Spinal cord (tissue), 9 donors: ENCODE measurements at regions not wholly inside any gene's neighbourhood (a gene's known extent, or its start where the extent isn't known, plus 50 kb on each side); places are given as distances from the start of the nearest gene placed in this dataset.
"Not testable (repeated sequence)": the region's sequence is repeated elsewhere in the genome, so short reads cannot be mapped to it uniquely, and the experiment has no call there.

Experiments
- DNase-seq, 6 donors: peaks; one replicate each; pipeline versions ENCODE4 v3.0.0 to v3.0.0-alpha.2; 2013 to 2015; ENCODE audit warnings: low spot score in 6 of 6, low read depth in 4 of 6
- H3K27ac ChIP-seq: one replicate; pipeline ENCODE4 v1.5.1; 2013; ENCODE audit warnings: low read depth, low read length, control low read depth
- H3K27me3 ChIP-seq: one replicate; pipeline ENCODE4 v1.6.1; 2013; ENCODE audit warnings: low read length; ENCODE audit not compliant: control insufficient read depth, insufficient read depth
- H3K36me3 ChIP-seq: one replicate; pipeline ENCODE4 v1.6.1; 2013; ENCODE audit warnings: low read length; ENCODE audit not compliant: control insufficient read depth, insufficient read depth
- H3K4me1 ChIP-seq: one replicate; pipeline ENCODE4 v1.6.1; 2013; ENCODE audit warnings: low read length; ENCODE audit not compliant: control insufficient read depth, insufficient read depth
- H3K4me3 ChIP-seq: one replicate; pipeline ENCODE4 v1.5.1; 2013; ENCODE audit warnings: low read depth, low read length, control low read depth
- H3K9me3 ChIP-seq: one replicate; pipeline ENCODE4 v1.6.1; 2013; ENCODE audit warnings: low read length; ENCODE audit not compliant: control insufficient read depth, insufficient read depth
- WGBS: methylation state at CpG from one replicate; pipeline ENCODE4 v1.1.5; 2013; ENCODE audit warnings: missing lambda C conversion rate; ENCODE audit not compliant: insufficient coverage; 5-methylcytosine and 5-hydroxymethylcytosine counted together
- donor health status: healthy.

DNA sequence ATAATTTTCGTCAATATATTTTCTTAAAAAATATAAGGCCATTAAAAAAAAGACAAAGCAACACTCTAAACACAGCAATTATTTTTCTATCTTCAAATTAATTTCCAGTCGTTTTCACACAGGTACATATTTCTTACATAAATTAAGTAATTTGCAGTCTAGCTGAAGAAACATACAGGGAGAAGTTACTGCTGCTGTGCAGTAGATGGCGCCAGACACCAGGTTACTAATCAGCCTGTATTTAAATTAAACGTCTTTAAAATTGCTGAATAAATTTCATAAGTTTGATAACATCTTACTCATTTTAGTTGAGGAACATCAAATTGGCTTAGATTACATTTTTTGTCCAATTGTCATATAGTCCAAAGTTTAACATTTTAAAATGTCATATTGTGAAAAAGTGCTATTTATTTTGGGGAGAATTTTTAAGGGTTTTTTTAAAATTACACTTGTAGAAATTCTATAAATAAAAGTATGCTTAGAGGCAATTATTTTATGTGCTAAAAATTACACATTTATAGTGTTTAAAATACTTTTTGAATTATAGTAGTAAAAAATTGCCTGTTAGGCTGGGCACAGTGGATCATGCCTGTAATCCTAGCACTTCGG, 88.4 kb downstream of the PMAIP1 start:
- Histone ChIP-seq H3K36me3 (no peaks in the 10 kb centered on the region), H3K4me3 (no peak overlapping the region), H3K9me3 (no peaks in the 10 kb centered on the region), H3K4me1 (no peaks in the 10 kb centered on the region), H3K27ac (no peak overlapping the region), H3K27me3 (no peaks in the 10 kb centered on the region)
- WGBS: no CpG with 5 or more reads among the region's 5 CpGs
- DNase-seq: peak in 5 of 6 donors; percentile 20 to 91 (median 54)

DNA sequence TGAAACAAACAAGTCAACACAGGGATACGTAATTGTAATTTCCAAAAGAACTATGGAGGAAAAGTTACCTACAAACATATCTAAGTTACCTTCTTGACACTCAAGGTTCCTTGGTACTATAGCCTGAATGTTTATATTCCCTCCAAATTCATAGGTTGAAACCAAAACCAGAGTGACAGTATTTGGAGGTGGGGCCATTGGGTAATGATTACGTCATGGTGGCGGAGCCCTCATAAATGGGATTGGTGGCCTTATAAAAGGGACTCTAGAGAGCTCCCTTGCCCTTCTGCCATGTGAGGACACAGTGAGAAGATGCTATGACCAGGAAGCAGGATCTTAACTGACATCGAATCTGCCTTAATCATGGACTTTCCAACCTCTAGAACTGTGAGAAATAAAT, 87.3 kb downstream of the PMAIP1 start:
- Histone ChIP-seq H3K27ac (no peak overlapping the region), H3K36me3 (no peaks in the 10 kb centered on the region)
- WGBS: 100% methylated on average over 2 of the region's 4 CpGs

GRCh38 chr18:59986139-59986538, 86.3 kb downstream of the PMAIP1 start:
- H3K9me3 ChIP-seq: no peaks in the 10 kb centered on the region
- H3K4me1 ChIP-seq: no peaks in the 10 kb centered on the region
- H3K27me3 ChIP-seq: no peaks in the 10 kb centered on the region
- no peak overlapping the region for H3K27ac ChIP-seq
- H3K4me3 ChIP-seq: no peak overlapping the region
- WGBS: 92% methylated on average over 9 of the region's 11 CpGs
- no peak for DNase-seq
- no peaks in the 10 kb centered on the region for H3K36me3 ChIP-seq

More for the DNA sequence above, 87.3 kb downstream of the PMAIP1 start:
- H3K9me3 ChIP-seq: no peaks in the 10 kb centered on the region
- H3K4me1 ChIP-seq: no peaks in the 10 kb centered on the region
- DNase-seq: no peak
- no peak overlapping the region for H3K4me3 ChIP-seq
- H3K27me3 ChIP-seq: no peaks in the 10 kb centered on the region

- no peaks in the 10 kb centered on the region for H3K4me1 ChIP-seq
- DNase-seq: no peak
- no peaks in the 10 kb centered on the region for H3K9me3 ChIP-seq
- H3K27ac ChIP-seq: no peak overlapping the region
- no peak overlapping the region for H3K4me3 ChIP-seq
- H3K27me3 ChIP-seq: no peaks in the 10 kb centered on the region
- WGBS: 100% methylated on average over 1 of the region's 5 CpGs
- no peaks in the 10 kb centered on the region for H3K36me3 ChIP-seq
These were observed 85.5 kb downstream of the PMAIP1 start for GRCh38 chr18:59985289-59985688.

- Histone ChIP-seq H3K27ac (no peak overlapping the region), H3K9me3 (no peaks in the 10 kb centered on the region), H3K36me3 (no peaks in the 10 kb centered on the region), H3K27me3 (no peaks in the 10 kb centered on the region), H3K4me1 (no peaks in the 10 kb centered on the region), H3K4me3 (no peak overlapping the region)
- no peak for DNase-seq
- WGBS: 94% methylated on average over 3 of the region's 4 CpGs
These were observed 83.7 kb downstream of the PMAIP1 start for GRCh38 chr18:59983506-59983905.

- H3K36me3 ChIP-seq: no peaks in the 10 kb centered on the region
- DNase-seq: no peak
- no peaks in the 10 kb centered on the region for H3K4me1 ChIP-seq
- H3K4me3 ChIP-seq: no peak overlapping the region
- H3K9me3 ChIP-seq: no peaks in the 10 kb centered on the region
- no peak overlapping the region for H3K27ac ChIP-seq
- WGBS: 100% methylated on average over 2 of the region's 3 CpGs
- no peaks in the 10 kb centered on the region for H3K27me3 ChIP-seq
These were observed 80.4 kb downstream of the PMAIP1 start for GRCh38 chr18:59980188-59980637.

DNA sequence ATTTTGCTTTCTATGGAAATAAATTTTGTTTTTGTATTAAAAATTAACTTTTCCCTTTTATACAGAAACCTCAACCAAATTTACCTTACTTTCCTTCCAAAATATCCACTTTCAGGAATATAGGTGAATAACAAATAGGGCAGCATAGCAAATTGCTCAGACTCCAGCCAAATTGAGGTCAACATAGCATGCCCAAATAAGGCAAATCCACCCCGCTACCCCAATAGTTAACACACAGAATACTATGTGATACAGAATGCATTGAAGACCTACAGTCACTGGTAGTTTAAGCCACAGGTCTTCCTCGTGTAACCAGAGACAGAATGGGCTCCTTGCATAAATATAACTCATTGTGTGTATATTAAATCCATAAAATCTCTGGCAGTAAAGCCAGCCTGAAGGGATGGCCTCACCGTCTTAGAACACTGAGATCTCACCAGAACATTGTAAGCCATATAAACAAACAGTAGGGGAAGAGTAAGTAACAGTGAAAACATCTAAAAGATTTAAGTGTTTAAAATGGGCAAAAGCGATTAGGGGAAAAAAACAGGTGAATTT, 72.2 kb downstream of the PMAIP1 start:
- Histone ChIP-seq H3K9me3 (no peaks in the 10 kb centered on the region), H3K27ac (no peak overlapping the region), H3K36me3 (no peaks in the 10 kb centered on the region), H3K4me1 (no peaks in the 10 kb centered on the region), H3K4me3 (no peak overlapping the region), H3K27me3 (no peaks in the 10 kb centered on the region)
- DNase-seq: no peak
- WGBS: 100% methylated on average over 1 of the region's 4 CpGs

GRCh38 chr18:59971144-59971543, 71.3 kb downstream of the PMAIP1 start:
- DNase-seq, H3K36me3 ChIP-seq, H3K4me3 ChIP-seq, H3K27ac ChIP-seq, H3K9me3 ChIP-seq, H3K27me3 ChIP-seq, H3K4me1 ChIP-seq: not testable (repeated sequence)
- no CpG with 5 or more reads among the region's 1 CpG for WGBS

- not testable (repeated sequence) for H3K9me3 ChIP-seq, H3K4me1 ChIP-seq, DNase-seq, H3K27ac ChIP-seq, H3K36me3 ChIP-seq, H3K27me3 ChIP-seq, H3K4me3 ChIP-seq
- 18% methylated on average over 49 of the region's 56 CpGs for WGBS
These were observed 69.8 kb downstream of the PMAIP1 start for GRCh38 chr18:59969477-59970028.

DNA sequence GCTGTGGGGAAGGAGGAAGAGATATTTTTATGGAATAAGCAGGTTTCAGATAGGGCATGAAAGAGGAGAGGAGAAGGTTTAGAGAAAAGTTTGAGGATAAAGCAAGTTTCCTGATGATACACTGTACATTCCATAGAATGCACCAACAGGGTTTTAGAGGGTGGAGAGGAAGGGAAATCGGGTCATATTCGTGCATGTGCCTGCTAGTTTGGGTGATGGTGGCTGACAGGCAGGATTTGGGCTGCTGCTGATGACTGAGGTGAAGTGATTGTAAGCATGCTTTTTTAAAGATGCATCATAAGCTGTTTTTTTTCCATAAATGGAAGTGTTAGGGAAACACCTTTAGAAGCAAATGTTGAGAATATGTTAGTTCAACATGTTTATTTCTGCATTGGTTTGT, 68.8 kb downstream of the PMAIP1 start:
- Histone ChIP-seq H3K27me3 (no peaks in the 10 kb centered on the region), H3K4me3 (no peak overlapping the region), H3K9me3 (no peaks in the 10 kb centered on the region), H3K4me1 (no peaks in the 10 kb centered on the region), H3K27ac (no peak overlapping the region), H3K36me3 (no peaks in the 10 kb centered on the region)
- no peak for DNase-seq
- WGBS: no CpG with 5 or more reads among the region's 2 CpGs
